HepG2 (cell line): ENCODE measurements at regions not wholly inside any gene's neighbourhood (a gene's known extent, or its start where the extent isn't known, plus 50 kb on each side); places are given as distances from the start of the nearest gene placed in this dataset.

ENCODE experiments used
- ETS1 ChIP-seq: sonication (generic); formaldehyde crosslinking; IDR thresholded peaks from 2 replicates; pipeline ENCODE4 v1.4.0; 2020; ENCODE audit warnings: missing genetic modification reagents
- KLF12 ChIP-seq: sonication (generic); formaldehyde crosslinking; IDR thresholded peaks from 2 replicates; pipeline ENCODE4 v1.4.0; 2020; ENCODE audit warnings: missing genetic modification reagents, borderline replicate concordance
- MIER3 ChIP-seq: IDR thresholded peaks from 2 replicates; pipeline ENCODE4 v1.6.1; 2016; ENCODE audit warnings: missing compliant biosample characterization, borderline replicate concordance
- PITX1 ChIP-seq: sonication (generic); formaldehyde crosslinking; IDR thresholded peaks from 2 replicates; pipeline ENCODE4 v1.5.1; 2020; ENCODE audit warnings: mild to moderate bottlenecking, missing genetic modification reagents
- RBFOX2 ChIP-seq: fragments of 200-400 bp; formaldehyde crosslinking; IDR thresholded peaks from 2 replicates; pipeline ENCODE4 v1.6.1; 2017; ENCODE audit warnings: low read depth, mild to moderate bottlenecking, low read length
- RFX5 ChIP-seq: IDR thresholded peaks from 2 replicates; pipeline ENCODE4 v1.6.1; 2011; ENCODE audit warnings: low read depth, low read length, improper control_type of control experiment
- SNAPC5 ChIP-seq: sonication (generic); formaldehyde crosslinking; IDR thresholded peaks from 2 replicates; pipeline ENCODE4 v1.8.1; 2023; ENCODE audit warnings: mild to moderate bottlenecking, missing genetic modification reagents, borderline replicate concordance
- TSC22D2 ChIP-seq: sonication (generic); formaldehyde crosslinking; IDR thresholded peaks from 2 replicates; pipeline ENCODE4 v1.5.1; 2020; ENCODE audit warnings: missing genetic modification reagents, mild to moderate bottlenecking, borderline replicate concordance
- ZNF275 ChIP-seq: sonication (generic); formaldehyde crosslinking; IDR thresholded peaks from 2 replicates; pipeline ENCODE4 v1.8.0; 2022; ENCODE audit warnings: missing genetic modification reagents, mild to moderate bottlenecking, inconsistent platforms, borderline replicate concordance
- ZNF280D ChIP-seq: sonication (generic); formaldehyde crosslinking; IDR thresholded peaks from 2 replicates; pipeline ENCODE4 v1.5.1; 2020; ENCODE audit warnings: mild to moderate bottlenecking, missing genetic modification reagents

GRCh38 chr12:132389526-132390286 lies 60.3 kb upstream of the GALNT9 start (continued):
- TF ChIP-seq KLF12 (CRISPR knock-in tag) = no peak
- TF ChIP-seq ETS1 (CRISPR knock-in tag) = no peak
- TF ChIP-seq ZNF275 (CRISPR knock-in tag) = no peak
- no peak for TF ChIP-seq MIER3 (CRISPR knock-in tag)
- no peak for TF ChIP-seq PITX1
- TF ChIP-seq TSC22D2 = no peak
- TF ChIP-seq RFX5 = no peak
- no peak for TF ChIP-seq ZNF280D (CRISPR knock-in tag)
- TF ChIP-seq RBFOX2 = no peak
- no peak for TF ChIP-seq SNAPC5 (CRISPR knock-in tag)
